Stimulated activated CD4-positive, alpha-beta T cell treated with anti-CD3 and anti-CD28 coated beads, Interleukin-4, amount 100 ng/mL, for 48 hours (primary cell): ENCODE measurements at regions not wholly inside any gene's neighbourhood (a gene's known extent, or its start where the extent isn't known, plus 50 kb on each side); places are given as distances from the start of the nearest gene placed in this dataset.

ENCODE experiments used
- DNase-seq, 2 donors: peaks; one replicate each; pipeline ENCODE4 v3.0.0-alpha.2; 2020; ENCODE audit warnings: low read depth in 2 of 2

DNA sequence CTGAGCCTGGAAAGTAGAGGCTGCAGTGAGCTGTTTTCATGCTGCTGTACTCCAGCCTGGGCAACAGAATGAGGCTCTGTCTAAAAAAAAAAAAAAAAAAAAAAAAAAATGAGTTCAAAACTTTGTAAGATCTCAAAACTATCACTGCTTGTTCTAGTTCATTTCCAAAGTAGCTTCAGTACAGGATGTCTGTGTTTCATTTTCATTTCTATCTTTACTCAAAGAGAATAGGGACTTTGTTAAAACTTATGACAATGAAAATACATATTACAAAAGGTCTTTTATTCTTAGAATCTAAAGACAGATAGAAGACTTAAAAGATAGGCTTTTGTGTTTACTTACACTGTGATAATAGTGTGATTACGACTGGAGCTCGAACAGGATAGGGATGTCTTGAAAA is 709.7 kb downstream of the ADGRL2 start:
- no peak for DNase-seq

DNA sequence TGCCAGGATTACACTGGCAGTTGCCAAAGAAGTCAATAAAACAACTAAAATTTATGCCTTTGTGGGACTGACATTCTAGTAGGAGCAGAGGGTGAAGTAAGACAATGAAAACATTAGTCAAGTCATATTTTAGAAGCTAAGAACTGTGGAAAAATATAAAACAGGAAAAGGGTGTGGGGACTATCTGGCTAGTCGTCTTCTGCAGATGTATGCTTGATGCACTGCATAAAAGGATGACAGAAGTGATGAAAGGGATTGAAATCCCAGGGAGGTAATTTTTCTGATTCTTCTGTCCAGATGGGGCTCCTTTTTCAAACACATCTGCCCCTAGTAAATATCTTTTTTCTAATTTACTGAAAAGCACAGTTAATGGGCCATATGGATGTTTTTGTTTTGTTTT is 706.3 kb downstream of the ADGRL2 start:
- no peak for DNase-seq

DNA sequence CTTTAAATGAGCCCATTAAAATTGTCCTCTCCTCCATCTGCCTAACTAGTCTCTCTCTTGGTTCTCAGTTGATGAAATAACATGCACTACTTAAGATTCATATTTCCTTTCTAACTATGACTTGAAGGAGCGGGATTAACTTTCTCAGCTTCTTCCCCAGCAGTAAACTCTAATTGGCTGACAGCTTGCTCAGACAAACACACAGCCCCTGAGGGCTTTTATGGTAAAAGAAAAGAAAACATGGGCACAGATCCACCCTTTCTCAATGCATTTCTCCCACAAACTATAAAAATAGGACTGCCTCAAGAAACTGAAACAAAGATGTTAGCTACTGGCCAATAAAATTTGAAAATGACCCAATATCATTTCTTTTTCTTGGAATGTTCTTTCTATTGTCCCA is 703.1 kb downstream of the ADGRL2 start:
- no peak for DNase-seq

DNA sequence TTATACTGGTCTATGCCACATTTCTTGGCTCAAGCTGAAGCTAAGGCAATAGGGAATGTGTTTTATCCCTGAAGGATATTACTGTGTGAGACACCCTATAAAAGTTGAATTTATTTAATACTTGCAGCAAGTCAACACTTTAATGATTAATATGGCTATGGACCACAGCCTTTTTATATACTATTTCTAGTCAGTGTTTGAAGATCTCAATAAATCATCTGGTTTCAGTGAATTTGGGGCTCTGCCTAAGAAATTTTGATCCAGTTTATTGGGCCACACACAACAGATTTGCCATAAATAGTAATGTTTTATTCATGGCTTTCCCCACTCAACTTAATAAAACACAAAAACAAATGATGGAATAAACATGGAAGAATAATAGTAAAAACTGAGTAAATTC is 698.3 kb downstream of the ADGRL2 start:
- DNase-seq = no peak

DNA sequence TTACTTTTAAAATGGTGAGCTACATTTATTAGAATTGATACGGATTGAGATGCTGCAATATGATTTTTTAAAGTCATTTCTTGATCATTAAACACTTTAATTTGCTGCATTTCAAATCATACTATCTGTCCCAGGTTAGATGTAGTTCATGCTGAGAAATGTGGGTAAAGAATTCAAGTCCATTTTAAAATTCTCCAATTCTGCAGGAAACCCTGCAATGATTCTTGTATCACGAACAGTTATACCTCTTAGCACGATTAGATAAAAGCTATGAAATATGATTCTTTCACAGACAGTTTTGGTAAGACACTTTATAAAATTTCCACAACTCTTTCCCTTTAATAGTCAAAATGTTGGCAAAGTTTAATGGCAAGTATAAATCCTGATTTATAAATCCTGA is 693.4 kb downstream of the ADGRL2 start:
- no peak for DNase-seq

DNA sequence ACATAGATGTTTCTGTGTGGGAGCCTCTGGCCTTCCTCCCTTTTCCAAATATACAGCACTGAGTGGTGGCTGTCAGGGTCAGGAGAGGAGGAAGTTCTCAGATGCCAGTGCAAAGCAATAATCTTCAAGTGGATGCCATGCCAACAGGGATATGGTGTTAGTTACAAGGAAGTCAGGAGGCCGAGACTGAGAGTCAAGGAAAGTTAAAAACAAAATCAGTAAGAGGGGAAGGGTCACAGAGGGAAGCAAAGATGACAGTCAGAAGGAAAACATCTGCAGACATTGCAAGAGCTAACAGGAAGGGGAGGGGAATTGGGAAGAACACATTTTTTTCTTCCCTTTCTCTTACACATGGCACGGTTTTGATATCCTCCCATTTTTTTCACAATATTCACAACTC is 691.4 kb downstream of the ADGRL2 start:
- DNase-seq = no peak

DNA sequence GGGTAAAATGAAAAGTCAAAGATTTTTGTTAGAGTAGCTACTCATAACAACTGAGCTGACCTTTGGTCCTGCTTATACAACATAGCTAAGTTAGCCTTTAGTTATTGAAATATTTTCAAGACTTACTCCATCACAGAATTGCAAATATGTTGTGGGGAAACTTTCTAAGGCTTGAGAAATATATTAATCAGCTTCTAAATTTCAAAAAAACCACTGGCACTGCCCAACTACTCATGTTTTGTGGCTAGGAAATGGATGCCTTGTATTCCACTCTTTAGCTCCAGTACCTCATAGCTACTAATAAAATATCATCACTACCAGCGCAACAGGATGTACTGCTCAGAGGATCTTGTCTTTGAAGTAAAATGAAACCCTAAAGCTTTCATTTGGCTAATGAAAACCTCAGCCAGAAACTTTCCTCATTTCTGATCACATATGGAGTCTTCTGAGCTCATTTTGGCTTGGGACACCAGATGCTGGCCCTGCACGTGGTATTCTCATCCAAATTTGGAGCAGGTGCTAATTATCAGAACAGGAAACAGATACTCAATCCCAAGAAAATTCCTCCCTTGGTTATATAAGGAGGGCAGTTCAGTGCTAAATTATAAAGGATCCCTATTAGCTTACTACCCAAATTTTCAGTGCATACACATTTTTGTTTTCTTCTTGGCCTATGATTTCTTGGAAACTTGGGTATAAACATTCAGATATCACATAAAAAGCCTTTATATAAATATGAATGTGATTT is 690.7 kb downstream of the ADGRL2 start:
- no peak for DNase-seq

DNA sequence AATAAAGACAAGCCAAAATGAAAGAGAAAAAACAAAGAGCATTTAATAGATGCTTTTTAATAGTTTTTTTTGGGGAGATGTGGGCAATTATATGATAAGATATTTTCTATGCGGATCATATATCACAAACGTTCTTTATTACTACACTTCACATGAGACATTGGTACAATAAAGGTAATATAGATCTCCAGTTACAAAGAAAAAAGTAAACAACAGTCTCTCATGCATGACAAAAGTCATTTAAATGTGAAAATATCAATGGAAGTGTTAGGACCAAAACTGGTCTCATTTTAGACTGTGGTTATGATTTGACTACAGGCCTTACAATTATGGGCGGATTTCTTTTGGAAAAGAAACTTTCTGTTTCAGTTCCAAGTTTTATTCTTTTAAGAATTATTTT is 687.0 kb downstream of the ADGRL2 start:
- DNase-seq = no peak

DNA sequence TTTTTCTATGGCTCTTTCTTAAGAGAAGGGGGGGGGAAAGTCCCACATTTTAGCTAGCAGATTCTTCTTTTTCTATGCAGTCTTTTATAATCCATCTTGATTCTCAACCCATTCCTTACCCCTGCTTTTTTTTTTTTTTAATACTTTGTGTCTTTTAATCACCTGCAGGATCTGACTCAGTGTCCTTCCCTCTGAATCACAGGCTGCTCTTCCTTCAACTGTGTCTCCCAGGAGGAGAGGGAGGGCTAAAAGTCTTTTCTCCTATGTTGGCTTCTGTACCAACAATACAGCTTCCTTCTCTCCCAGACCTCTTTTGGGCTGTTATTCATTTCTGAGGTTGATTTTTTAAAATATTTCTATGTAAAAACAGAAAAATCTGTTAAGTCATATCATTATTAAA is 686.2 kb downstream of the ADGRL2 start:
- DNase-seq = no peak

DNA sequence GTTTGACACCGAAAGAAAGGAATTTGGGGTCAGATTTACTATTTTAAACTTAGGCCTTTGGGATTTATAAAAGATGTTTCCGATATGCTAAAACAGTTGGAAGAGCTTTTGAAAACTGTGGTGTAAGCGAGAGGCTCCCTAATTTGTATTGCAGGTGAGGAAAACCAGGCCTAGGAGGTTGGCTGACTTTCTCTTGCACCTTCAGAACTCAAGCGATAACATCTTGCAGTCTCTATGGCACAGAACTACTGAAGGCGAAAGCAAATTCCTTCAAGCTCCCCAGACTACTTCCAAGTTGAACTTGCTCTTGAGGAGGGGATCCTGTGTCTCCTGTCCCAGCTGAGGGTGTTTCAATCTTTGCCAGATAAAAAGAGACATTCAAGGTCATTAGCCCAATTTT is 685.7 kb downstream of the ADGRL2 start:
- DNase-seq = no peak

DNA sequence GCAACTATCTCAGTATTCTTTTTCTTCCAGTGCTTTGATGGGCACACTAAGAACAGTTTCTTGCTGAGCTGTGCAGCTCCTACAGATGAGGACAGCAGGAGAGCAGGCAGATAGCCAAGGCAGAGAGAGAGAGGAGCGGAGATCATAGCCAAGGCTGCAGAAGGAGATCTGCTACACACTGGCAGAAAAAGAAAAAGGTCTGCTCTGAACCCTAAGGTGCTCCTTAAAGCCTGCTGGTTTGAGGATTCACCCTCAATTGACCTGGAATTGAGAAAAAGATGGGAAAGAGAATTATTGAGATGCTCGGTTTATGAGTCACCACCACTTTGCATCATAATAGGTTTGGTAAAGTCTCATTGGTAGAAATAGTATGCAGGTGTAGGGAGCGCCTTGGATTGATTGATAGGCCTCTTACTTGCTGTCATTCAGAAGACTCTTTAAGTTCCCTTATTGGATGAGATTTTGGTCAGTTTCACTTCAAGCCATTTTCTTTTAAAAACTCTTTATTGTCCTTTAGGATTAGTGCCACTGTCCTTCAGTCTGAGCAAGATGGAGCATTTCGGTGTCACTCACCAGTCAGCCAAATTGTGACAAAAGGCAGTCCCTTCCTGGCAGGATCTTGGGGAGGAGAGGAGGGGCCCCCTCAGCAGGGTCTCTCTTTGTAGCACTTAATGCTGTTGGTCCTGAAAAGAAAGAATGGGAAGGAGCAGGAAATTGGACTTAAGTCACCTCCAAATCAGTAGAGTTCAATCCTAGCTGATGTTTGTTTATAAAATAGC is 685.0 kb downstream of the ADGRL2 start:
- DNase-seq = no peak

DNA sequence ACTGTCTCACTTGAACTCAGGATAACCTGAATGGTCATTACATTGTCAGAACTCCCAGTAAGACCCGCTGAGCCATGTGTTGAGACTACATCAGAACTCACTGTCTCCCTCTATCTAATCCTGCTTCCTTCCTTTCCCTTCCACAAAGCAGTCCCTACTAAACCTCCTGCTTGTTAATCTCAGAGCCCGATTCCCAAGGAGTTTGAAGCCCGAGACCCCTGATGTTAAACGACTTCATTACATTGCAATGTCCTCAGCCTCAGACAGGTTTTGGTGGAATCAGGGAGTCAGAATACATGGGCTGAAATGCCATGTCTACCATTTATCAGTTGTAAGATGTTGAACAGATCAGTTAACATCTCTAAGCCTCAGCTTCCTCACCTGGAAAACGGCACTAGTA is 682.4 kb downstream of the ADGRL2 start:
- no peak for DNase-seq

DNA sequence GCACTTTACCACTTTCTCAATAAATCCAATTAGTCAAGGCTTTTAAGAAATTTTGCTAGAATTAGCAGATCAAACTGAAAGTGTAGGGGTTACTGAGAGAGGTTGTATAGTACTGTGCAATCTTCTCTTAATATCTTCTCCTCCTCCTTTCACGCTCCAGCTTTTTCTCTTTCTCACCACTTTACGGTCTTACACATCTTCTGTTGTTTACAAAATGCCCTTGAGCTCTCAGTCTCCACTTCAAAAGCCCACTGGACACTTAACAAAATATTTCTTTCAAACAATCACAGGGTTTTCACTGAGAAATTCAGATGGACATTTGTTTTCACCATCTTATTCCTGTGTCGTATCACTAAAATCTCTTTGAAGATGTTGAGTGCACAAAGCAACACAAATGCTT is 678.2 kb downstream of the ADGRL2 start:
- no peak for DNase-seq

DNA sequence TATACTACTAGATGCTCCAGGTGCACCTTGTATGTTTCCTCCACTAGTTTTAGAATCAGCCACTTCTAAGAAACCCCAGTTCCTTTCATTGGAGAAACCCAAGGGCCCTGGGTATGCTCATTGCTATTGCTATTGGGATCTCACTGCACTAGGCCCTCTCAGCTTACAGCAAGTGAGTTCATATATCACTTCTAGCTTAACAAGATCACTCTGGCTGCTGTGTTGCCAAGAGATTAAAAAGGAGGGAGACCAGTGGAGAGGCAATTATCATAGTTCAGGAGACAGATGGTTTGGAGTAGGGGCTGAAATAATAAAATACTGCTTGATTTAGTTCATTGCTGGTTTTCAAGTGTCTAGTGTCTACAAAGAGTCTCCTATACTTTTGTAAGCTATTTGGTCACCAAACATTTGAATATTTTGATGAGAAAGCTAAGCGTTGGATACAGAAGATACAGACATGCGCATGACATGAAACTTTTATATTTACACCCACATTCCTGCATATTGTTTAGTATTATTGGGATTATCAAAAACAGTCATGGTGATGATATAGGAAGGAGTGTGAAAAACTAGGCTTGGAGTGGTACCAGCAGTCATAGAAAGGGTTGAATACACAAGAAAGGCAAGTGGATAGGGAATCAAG is 671.9 kb downstream of the ADGRL2 start:
- no peak for DNase-seq

DNA sequence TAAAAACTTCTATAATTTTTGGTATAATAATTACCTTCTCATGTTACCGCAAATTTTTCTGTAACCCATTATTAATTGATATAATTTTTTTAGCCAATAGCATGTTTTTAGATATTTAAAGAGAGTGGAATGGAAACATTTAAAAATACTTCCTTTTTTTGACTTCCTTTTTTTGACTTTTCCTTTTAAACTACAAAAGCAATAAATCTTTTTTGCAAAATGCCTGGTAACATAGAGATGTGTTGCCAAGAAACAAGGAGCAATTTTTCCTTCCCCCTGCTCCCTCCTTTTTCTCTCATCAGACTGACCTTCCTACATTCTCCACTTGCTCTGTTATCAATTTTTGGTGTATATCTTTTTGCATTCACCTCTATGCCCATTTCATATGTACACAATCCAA is 666.2 kb downstream of the ADGRL2 start:
- no peak for DNase-seq

DNA sequence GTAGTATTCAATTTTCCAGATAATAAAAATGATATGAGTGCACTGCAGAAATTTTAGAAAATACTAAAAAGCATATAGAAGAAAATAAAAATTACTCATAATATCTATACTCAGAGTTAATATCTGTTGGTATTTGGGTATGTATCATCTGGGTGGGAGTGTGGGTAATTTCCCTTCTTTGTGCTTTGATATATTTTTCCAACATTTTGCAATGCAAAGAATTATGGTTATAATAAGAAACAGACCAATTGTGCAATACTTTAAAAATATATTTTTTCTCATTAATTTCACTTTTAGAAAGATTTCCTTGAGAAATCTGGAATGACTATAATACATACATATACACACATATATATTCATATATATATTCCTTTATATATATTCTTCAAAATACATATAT is 665.7 kb downstream of the ADGRL2 start:
- no peak for DNase-seq

DNA sequence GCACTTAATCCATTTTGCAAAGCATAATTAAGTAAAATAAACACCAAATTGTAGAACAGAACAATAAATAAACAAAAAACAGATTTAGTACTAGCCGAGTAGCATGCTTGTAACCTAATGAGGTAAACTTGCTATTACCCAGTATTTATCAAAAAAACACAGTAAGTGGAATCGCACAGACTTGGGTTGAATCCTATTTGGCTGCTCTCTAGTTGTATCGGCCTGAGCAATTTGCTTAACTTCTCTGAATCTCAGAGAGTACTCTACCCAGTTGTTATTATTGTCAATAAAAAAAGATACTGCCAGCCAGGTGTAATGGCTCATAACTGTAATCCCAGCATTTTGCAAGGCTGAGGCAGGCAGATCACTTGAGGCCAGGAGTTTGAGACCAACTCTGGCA is 664.3 kb downstream of the ADGRL2 start:
- no peak for DNase-seq

DNA sequence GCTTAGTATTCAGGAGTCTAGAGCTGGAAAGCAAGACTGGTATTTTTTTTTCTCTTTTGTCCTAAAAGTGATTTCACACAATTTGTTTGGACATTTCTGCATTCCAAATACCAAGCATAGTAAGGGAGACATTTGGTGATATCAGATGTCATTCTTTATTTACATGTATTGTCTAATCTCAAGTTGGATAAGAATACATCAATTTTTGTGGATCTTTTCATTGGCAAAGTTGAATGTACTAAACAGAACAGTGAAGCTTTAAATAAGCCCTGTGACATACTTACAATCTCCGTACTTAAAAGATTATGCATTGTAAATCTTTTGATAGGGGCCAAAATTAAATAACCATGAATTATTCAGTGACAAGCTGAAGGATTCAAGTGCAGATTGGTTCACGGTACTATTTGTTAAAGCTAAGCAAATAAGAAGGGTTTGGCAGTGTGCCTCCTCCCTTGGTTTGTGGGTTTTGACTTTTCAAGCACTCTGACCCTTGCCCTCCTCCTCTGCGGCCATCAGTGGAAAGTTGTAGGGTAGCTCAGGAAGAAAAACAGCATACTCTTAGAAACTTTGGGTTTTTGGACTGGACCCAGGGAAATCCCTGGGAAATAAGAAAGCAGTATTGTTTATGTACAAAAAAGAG is 663.7 kb downstream of the ADGRL2 start:
- no peak for DNase-seq

DNA sequence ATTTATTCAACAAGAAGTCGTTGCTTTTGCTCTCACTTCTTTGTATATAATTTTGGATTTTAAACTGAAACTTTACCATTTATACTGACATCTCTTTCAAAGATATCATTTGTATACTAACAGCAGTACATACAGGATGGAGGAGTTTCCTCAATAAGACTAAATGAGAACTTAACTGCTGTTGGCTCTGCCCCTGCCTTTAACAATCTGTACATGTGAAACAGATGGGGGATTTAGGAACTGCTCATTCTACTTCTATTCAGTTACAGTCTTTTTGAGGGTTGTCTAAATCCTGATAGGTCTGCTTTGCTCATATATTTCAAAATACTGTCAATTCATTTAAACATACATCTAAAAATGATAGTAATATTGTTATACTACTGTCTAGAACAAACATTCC is 663.2 kb downstream of the ADGRL2 start:
- DNase-seq = no peak

DNA sequence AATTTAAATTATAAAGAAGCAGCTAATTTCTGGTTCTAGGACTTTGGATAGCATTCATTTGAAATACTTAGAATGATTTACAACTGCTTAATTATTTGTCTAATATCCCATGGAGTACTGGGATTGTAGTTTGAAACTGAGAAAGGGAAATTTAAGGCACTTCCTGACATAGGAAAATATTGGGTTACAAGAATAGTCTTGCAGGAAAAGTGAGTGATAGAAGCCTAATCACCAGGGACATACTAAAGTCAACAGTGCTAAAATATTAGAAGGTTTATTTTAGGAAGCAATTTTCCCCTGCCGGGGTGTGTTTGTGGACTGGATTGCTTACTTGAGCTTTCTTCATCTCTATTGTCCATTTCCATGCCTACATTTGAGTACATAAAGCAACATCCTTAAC is 661.6 kb downstream of the ADGRL2 start:
- no peak for DNase-seq

DNA sequence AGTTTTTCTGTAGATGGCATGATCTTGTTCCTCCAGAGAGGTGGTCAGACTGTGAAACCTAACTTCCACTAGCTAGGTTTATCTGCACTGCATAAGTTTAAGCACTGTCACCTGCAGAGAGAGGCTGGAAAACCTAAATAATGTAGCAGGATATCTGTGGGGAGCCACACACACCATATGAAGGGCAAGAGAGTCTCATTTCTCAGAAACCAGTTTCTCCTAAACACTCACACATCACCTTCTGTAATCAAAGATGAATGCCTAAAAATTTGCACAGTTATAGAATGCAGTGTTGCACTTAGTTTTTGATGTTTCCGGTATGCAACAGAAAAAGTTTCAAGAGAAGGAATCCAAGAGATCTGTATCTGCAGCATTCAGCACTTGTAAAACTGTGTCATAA is 654.6 kb downstream of the ADGRL2 start:
- DNase-seq = no peak

DNA sequence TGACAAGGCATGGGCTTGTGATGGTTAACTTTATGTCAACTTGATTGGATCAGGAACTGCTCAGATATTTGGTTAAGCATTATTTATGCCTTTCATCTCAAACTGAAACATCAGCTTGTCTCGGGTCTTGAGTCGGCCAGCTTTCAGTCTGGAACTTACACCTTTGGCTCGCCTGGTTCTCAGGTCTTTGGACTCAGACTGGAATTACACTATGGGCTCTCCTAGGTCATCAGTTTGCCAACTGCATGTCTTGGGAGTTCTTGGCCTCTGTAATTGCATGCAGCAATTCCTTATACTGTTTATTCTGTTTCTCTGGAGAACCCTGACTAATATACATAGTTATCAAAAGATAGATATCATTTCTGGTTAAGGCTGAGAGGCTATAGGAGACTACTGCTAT is 653.7 kb downstream of the ADGRL2 start:
- DNase-seq = no peak
